ENCODE measurements at regions not wholly inside any gene's neighbourhood (a gene's known extent, or its start where the extent isn't known, plus 50 kb on each side); places are given as distances from the start of the nearest gene placed in this dataset.

- TF ChIP-seq ISL1 (CRISPR knock-in tag; IDR thresholded peaks at IDR 0.05): no peak
- no peak for TF ChIP-seq ESRRG (CRISPR knock-in tag; IDR thresholded peaks at IDR 0.05)
- TF ChIP-seq ZFP30 (CRISPR knock-in tag; IDR thresholded peaks at IDR 0.05): no peak
- no peak for TF ChIP-seq TCF4 (CRISPR knock-in tag; IDR thresholded peaks at IDR 0.05; ENCODE audit: borderline replicate concordance)
- no peak for TF ChIP-seq PPARA (CRISPR knock-in tag; IDR thresholded peaks at IDR 0.05; ENCODE audit: borderline replicate concordance)
- no peak for TF ChIP-seq CREB5 (CRISPR knock-in tag; IDR thresholded peaks at IDR 0.05; ENCODE audit: low read depth)
- TF ChIP-seq PATZ1 (CRISPR knock-in tag; IDR thresholded peaks at IDR 0.05; ENCODE audit: borderline replicate concordance): peak; percentile 77; the same call in 1 of the 2 replicates
- no peak for TF ChIP-seq RARB (CRISPR knock-in tag; IDR thresholded peaks at IDR 0.05)
- TF ChIP-seq GLIS3 (CRISPR knock-in tag; IDR thresholded peaks at IDR 0.05): no peak
These were observed 579.3 kb downstream of the BUD13 start for GRCh38 chr11:116193321-116194131.
